Tibial artery (tissue), 4 donors: ENCODE measurements at regions not wholly inside any gene's neighbourhood (a gene's known extent, or its start where the extent isn't known, plus 50 kb on each side); places are given as distances from the start of the nearest gene placed in this dataset.

Source experiments
- DNase-seq, 2 donors: peaks; one replicate each; pipeline ENCODE4 v3.0.0-alpha.2; 2019
- H3K27ac ChIP-seq, 2 donors: fragments of 200-600 bp; sonication (generic) in 1 of 2; 1 replicate in 1 of 2; 2 replicates in 1 of 2; pipeline ENCODE4 v1.5.1; 2018 to 2019; ENCODE audit warnings: mild to moderate bottlenecking in 1 of 2
- H3K27me3 ChIP-seq, 2 donors: fragments of 200-600 bp; sonication (generic) in 1 of 2; one replicate each; pipeline versions ENCODE4 v1.5.1 to v1.6.0; 2016 to 2019
- H3K36me3 ChIP-seq, 3 donors: fragments of 200-600 bp; sonication (generic) in 2 of 3; one replicate each; pipeline ENCODE4 v1.5.1; 2016 to 2019; ENCODE audit warnings: mild to moderate bottlenecking in 2 of 3
- H3K4me1 ChIP-seq, 4 donors: fragments of 200-600 bp; sonication (generic) in 2 of 4; 1 replicate in 3 of 4; 2 replicates in 1 of 4; pipeline ENCODE4 v1.5.1; 2016 to 2019
- H3K4me3 ChIP-seq, 2 donors: fragments of 200-600 bp; sonication (generic) in 1 of 2; 1 replicate in 1 of 2; 2 replicates in 1 of 2; pipeline ENCODE4 v1.5.1; 2018 to 2019; ENCODE audit warnings: mild to moderate bottlenecking in 2 of 2
- H3K9me3 ChIP-seq, 3 donors: fragments of 200-600 bp; sonication (generic) in 1 of 3; one replicate each; pipeline ENCODE4 v1.5.1; 2016 to 2019
- intact Hi-C: fragments of 100-400 bp; cut with DNase I; formaldehyde crosslinking; loops from one replicate; pipeline ENCODE4 v1.15.0; 2023; ENCODE audit warnings: low total_unique reads
- TF ChIP-seq, protein P1 (sequence below), 2 experiments: fragments of 200-600 bp in 1 of 2; fragments of 450-650 bp in 1 of 2; IDR thresholded peaks; one replicate each; pipeline ENCODE4 v1.5.1; 2017 to 2019; ENCODE audit warnings: antibody characterized with exemption in 2 of 2, mild to moderate bottlenecking in 1 of 2, moderate library complexity in 1 of 2

DNA sequence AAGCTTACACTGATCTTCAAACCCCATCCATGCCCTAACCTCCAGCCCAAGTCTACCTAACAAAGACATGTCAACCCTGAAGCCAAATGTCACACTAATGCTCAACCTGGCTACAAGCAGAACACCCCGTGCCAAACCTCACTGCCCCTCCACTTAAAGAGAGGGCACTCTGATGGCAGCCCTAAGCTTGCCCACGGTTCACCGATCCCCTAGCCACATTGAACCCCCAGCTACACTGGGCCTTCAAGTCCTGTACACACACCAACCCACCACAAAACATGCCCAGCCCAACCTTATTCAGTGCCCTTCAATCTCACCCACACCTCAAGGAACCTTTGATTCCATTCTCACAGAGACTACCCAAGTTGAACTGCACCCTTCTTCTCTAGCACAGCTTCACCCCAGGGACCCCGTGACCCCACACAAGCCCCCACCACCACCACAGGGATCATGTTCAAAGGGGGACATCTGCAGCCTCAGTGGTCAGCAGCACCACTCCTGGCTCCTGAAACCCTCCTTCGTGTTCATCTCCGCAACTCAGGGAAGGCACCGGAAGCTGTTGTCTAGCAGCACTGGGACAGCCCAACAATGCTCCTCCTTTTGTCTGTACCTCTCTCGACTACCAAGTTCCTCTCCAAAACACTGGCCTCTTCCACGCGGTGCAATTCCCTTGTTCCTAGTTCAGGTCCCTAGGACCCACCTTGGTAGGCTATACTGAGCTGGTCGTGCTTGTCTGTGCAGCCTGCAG, 218.8 kb downstream of the CYP26B1 start:
- intact Hi-C loops, result no loop called here
- Histone ChIP-seq H3K36me3 (no peaks in the 10 kb centered on the region), H3K27ac (no peak overlapping the region), H3K27me3 (no peaks in the 10 kb centered on the region), H3K4me3 (no peak overlapping the region), H3K4me1 (peaks cover 0 to 4% (median under 1%) of the 10 kb centered on the region in 4 donors), H3K9me3 (no peaks in the 10 kb centered on the region)
- DNase-seq, result no peak
- TF ChIP-seq, protein P1, sequence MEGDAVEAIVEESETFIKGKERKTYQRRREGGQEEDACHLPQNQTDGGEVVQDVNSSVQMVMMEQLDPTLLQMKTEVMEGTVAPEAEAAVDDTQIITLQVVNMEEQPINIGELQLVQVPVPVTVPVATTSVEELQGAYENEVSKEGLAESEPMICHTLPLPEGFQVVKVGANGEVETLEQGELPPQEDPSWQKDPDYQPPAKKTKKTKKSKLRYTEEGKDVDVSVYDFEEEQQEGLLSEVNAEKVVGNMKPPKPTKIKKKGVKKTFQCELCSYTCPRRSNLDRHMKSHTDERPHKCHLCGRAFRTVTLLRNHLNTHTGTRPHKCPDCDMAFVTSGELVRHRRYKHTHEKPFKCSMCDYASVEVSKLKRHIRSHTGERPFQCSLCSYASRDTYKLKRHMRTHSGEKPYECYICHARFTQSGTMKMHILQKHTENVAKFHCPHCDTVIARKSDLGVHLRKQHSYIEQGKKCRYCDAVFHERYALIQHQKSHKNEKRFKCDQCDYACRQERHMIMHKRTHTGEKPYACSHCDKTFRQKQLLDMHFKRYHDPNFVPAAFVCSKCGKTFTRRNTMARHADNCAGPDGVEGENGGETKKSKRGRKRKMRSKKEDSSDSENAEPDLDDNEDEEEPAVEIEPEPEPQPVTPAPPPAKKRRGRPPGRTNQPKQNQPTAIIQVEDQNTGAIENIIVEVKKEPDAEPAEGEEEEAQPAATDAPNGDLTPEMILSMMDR (IDR thresholded peaks at IDR 0.05), result no peak

DNA sequence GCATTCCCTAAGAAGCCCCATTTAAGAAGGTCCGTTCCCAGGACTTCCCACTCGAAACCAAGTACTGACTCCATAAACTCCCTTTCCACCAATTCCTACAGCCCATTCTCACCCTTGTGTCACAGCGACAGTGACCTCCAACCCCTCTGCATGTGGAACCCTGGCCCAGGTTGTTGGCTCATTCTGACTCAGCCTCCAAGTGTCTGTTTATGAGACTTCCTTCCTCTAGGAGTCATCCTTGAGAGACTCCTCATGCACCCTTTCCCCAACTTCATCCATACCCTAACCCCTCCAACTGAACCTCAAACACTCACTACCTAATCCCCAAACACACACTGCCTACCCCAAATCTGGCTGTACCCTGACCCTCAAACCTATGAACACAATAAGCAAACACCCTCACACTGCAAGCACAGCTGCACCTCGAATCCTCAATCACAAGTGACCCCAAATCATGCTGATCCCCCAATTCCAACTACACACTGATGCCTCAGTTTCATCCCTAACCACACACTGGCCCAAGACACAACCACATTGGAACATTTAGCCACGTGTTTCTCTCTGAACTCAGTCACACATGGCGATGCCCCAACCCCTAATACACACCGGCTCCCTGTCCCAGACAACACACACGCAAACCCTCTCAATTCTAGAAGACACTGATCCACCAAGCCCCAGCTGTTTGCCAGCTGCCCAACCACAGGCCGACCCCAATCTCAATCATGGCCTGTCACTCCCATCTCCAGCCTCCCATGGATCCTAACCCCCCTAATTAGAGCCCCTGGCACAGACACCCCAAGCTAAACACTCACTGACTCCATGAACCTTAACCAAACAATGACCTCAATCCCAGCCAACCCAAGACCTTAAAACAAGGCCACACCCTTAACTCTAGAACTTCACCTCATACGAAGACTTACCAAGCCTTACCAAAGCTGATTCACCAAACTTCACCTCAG, 219.6 kb downstream of the CYP26B1 start:
- Histone ChIP-seq H3K4me1 (peaks cover 0 to 4% (median 0%) of the 10 kb centered on the region in 4 donors), H3K27me3 (no peaks in the 10 kb centered on the region), H3K9me3 (no peaks in the 10 kb centered on the region), H3K4me3 (no peak overlapping the region), H3K27ac (no peak overlapping the region), H3K36me3 (no peaks in the 10 kb centered on the region)
- TF ChIP-seq, protein P1 (IDR thresholded peaks at IDR 0.05), result no peak
- intact Hi-C loops, result no loop called here
- DNase-seq, result no peak

DNA sequence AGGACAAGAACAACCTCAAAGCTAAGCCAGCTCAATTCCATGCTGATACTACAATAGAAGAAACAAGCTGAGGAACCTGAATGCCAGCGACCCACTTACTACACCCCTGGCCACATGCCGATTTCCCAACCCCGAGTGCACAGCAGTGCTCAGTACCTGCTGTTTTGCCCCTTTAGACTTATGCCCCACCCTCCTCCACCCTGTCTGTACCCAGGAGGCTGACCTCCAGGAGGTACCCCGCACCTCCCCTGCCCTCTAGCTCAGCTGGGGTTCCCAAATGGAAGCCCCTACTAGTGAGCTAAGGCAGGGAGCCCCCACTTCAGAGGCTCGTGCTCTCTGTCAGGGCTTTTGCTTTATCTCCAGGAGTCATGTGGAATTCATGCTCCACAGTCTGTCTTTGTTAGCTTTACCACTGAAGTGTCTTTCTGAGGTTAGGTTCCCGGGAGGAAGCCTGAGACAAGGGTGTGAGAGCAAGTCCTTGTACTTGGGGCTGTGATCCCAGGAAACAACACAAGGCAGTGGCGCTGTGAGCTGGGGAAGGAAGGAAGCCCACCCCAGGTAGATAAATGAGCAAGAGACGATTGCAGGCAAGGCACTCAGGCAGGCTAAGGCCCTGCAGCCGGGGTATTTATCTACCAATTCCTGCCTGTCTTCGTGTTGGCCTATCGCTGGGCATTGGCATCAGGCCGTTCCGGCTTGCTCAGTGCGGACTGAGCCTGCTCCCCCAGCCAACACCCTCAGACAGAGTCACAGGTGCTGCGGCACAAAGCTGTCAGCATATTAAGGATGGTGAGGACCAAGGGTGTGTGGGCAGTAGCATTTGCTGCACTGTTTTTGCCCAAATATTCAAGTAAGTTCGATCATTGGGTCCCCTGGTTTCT, 220.5 kb downstream of the CYP26B1 start:
- Histone ChIP-seq H3K36me3 (no peaks in the 10 kb centered on the region), H3K27me3 (no peaks in the 10 kb centered on the region), H3K4me3 (no peak overlapping the region), H3K9me3 (no peaks in the 10 kb centered on the region), H3K4me1 (peaks cover 0 to 4% (median 0%) of the 10 kb centered on the region in 4 donors), H3K27ac (no peak overlapping the region)
- TF ChIP-seq, protein P1 (IDR thresholded peaks at IDR 0.05), result no peak
- intact Hi-C loops, result no loop called here
- no peak for DNase-seq

DNA sequence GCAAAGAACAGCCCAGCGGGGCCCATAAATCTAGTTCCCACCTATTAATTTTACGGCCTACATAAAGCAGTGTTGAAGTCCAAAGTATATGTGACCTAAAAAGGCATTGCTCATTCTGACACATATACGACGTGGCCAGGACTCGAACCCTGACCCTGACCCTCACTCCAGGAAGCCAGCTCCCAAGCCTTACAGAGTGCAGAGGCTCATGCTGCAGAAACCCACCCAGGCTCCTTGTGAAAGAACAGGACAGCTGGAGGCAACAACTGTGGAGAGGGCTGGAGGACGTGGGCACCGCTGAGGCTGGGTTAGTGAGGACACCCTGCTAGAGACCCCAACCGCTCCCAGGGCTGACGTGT, 221.6 kb downstream of the CYP26B1 start:
- Histone ChIP-seq H3K9me3 (no peaks in the 10 kb centered on the region), H3K27me3 (no peaks in the 10 kb centered on the region), H3K27ac (no peak overlapping the region), H3K4me3 (no peak overlapping the region), H3K36me3 (no peaks in the 10 kb centered on the region), H3K4me1 (peaks cover 0 to 4% (median 0%) of the 10 kb centered on the region in 4 donors)
- DNase-seq, result no peak
- intact Hi-C loops, result no loop called here
- TF ChIP-seq, protein P1 (IDR thresholded peaks at IDR 0.05), result no peak
